Right kidney (tissue), 1 donor: ENCODE measurements at regions not wholly inside any gene's neighbourhood (a gene's known extent, or its start where the extent isn't known, plus 50 kb on each side); places are given as distances from the start of the nearest gene placed in this dataset.
"Not testable (repeated sequence)": the region's sequence is repeated elsewhere in the genome, so short reads cannot be mapped to it uniquely, and the experiment has no call there.

Experiments used
- DNase-seq: peaks from one replicate; pipeline ENCODE4 v3.0.0-alpha.2; 2016

GRCh38 chr21:6060054-6060681 lies 4461.2 kb upstream of the TPTE start:
- not testable (repeated sequence) for DNase-seq

- DNase-seq: not testable (repeated sequence)
Measured at GRCh38 chr21:6066320-6066985, 4454.9 kb upstream of the TPTE start.

GRCh38 chr21:6068098-6068831 lies 4453.1 kb upstream of the TPTE start:
- DNase-seq: not testable (repeated sequence)

GRCh38 chr21:6070213-6070612 lies 4451.2 kb upstream of the TPTE start:
- DNase-seq: not testable (repeated sequence)

GRCh38 chr21:6072691-6073090 lies 4448.7 kb upstream of the TPTE start:
- DNase-seq: not testable (repeated sequence)

GRCh38 chr21:6073993-6074705 lies 4447.2 kb upstream of the TPTE start:
- DNase-seq: not testable (repeated sequence)

GRCh38 chr21:6074935-6075334 lies 4446.4 kb upstream of the TPTE start:
- not testable (repeated sequence) for DNase-seq

- not testable (repeated sequence) for DNase-seq
Measured at GRCh38 chr21:6075627-6076208, 4445.7 kb upstream of the TPTE start.

GRCh38 chr21:6077358-6077757 lies 4444.0 kb upstream of the TPTE start:
- not testable (repeated sequence) for DNase-seq

- not testable (repeated sequence) for DNase-seq
Measured at GRCh38 chr21:6078902-6079301, 4442.5 kb upstream of the TPTE start.

- DNase-seq: not testable (repeated sequence)
Measured at GRCh38 chr21:6080941-6081655, 4440.3 kb upstream of the TPTE start.

- not testable (repeated sequence) for DNase-seq
Measured at GRCh38 chr21:6082166-6082565, 4439.2 kb upstream of the TPTE start.

GRCh38 chr21:6083574-6084120 lies 4437.7 kb upstream of the TPTE start:
- not testable (repeated sequence) for DNase-seq

GRCh38 chr21:6086038-6086437 lies 4435.3 kb upstream of the TPTE start:
- DNase-seq: not testable (repeated sequence)

- DNase-seq: not testable (repeated sequence)
Measured at GRCh38 chr21:6087579-6088178, 4433.7 kb upstream of the TPTE start.

- not testable (repeated sequence) for DNase-seq
Measured at GRCh38 chr21:6090286-6090908, 4431.0 kb upstream of the TPTE start.

GRCh38 chr21:6091335-6092027 lies 4429.9 kb upstream of the TPTE start:
- DNase-seq: not testable (repeated sequence)

- not testable (repeated sequence) for DNase-seq
Measured at GRCh38 chr21:6092401-6092800, 4429.0 kb upstream of the TPTE start.

GRCh38 chr21:6093419-6093818 lies 4428.0 kb upstream of the TPTE start:
- not testable (repeated sequence) for DNase-seq

GRCh38 chr21:6093870-6094269 lies 4427.5 kb upstream of the TPTE start:
- DNase-seq: not testable (repeated sequence)
